Suprapubic skin (tissue), 4 donors: ENCODE measurements at regions not wholly inside any gene's neighbourhood (a gene's known extent, or its start where the extent isn't known, plus 50 kb on each side); places are given as distances from the start of the nearest gene placed in this dataset.
"Not testable (repeated sequence)": the region's sequence is repeated elsewhere in the genome, so short reads cannot be mapped to it uniquely, and the experiment has no call there.

Experiments
- DNase-seq, 2 donors: peaks; one replicate each; pipeline ENCODE4 v3.0.0-alpha.2; 2019; ENCODE audit warnings: low spot score in 2 of 2
- H3K27ac ChIP-seq: fragments of 200-600 bp; sonication (generic); one replicate; pipeline ENCODE4 v1.5.1; 2019
- H3K27me3 ChIP-seq: fragments of 200-600 bp; sonication (generic); one replicate; pipeline ENCODE4 v1.5.1; 2019
- H3K36me3 ChIP-seq: fragments of 200-600 bp; sonication (generic); one replicate; pipeline ENCODE4 v1.5.1; 2019
- H3K4me1 ChIP-seq: fragments of 200-600 bp; sonication (generic); one replicate; pipeline ENCODE4 v1.5.1; 2019
- H3K4me3 ChIP-seq: fragments of 200-600 bp; sonication (generic); one replicate; pipeline ENCODE4 v1.5.1; 2019; ENCODE audit warnings: mild to moderate bottlenecking
- H3K9me3 ChIP-seq: fragments of 200-600 bp; sonication (generic); one replicate; pipeline ENCODE4 v1.5.1; 2019
- CTCF ChIP-seq, 2 donors: fragments of 200-600 bp in 1 of 2; fragments of 450-650 bp in 1 of 2; sonication (generic) in 1 of 2; IDR thresholded peaks; one replicate each; pipeline ENCODE4 v1.5.1; 2016 to 2019; ENCODE audit warnings: antibody characterized with exemption in 2 of 2, mild to moderate bottlenecking in 1 of 2, moderate library complexity in 1 of 2
- EP300 ChIP-seq: sonication (generic); formaldehyde crosslinking; IDR thresholded peaks from one replicate; pipeline ENCODE4 v1.6.1; 2017; ENCODE audit warnings: antibody characterized with exemption
- POLR2A ChIP-seq, 2 donors: fragments of 450-650 bp; IDR thresholded peaks; one replicate each; pipeline ENCODE4 v1.6.1; 2017; ENCODE audit warnings: antibody characterized with exemption in 2 of 2, mild to moderate bottlenecking in 2 of 2, moderate library complexity in 2 of 2
- POLR2AphosphoS5 ChIP-seq, 3 donors: sonication (generic); formaldehyde crosslinking; IDR thresholded peaks; one replicate each; pipeline ENCODE4 v1.6.1; 2017; ENCODE audit warnings: antibody characterized with exemption in 3 of 3
- WGBS: methylation state at CpG from one replicate; pipeline ENCODE4 v1.1.5; 2018; 5-methylcytosine and 5-hydroxymethylcytosine counted together

- Histone ChIP-seq H3K27ac (no peak overlapping the region), H3K27me3 (no peaks in the 10 kb centered on the region), H3K4me1 (no peaks in the 10 kb centered on the region), H3K9me3 (no peaks in the 10 kb centered on the region), H3K4me3 (no peak overlapping the region), H3K36me3 (no peaks in the 10 kb centered on the region)
- no peak for DNase-seq
- TF ChIP-seq CTCF (IDR thresholded peaks at IDR 0.05) (no peak), EP300 (no peak), POLR2A (IDR thresholded peaks at IDR 0.05) (no peak), POLR2AphosphoS5 (IDR thresholded peaks at IDR 0.05) (no peak)
- WGBS = 93% methylated on average over 6 of the region's 6 CpGs
Observed at GRCh38 chr9:85872463-85872862, 68.5 kb upstream of the NAA35 start.

- no peak for TF ChIP-seq POLR2A (IDR thresholded peaks at IDR 0.05)
- no peak for TF ChIP-seq EP300
- no peak for TF ChIP-seq POLR2AphosphoS5 (IDR thresholded peaks at IDR 0.05)
- TF ChIP-seq CTCF (IDR thresholded peaks at IDR 0.05) = no peak
- Histone ChIP-seq H3K27ac (no peak overlapping the region), H3K9me3 (no peaks in the 10 kb centered on the region), H3K4me1 (no peaks in the 10 kb centered on the region), H3K4me3 (no peak overlapping the region), H3K27me3 (no peaks in the 10 kb centered on the region), H3K36me3 (no peaks in the 10 kb centered on the region)
- no peak for DNase-seq
Observed at GRCh38 chr9:85876628-85877027, 64.3 kb upstream of the NAA35 start.

DNA sequence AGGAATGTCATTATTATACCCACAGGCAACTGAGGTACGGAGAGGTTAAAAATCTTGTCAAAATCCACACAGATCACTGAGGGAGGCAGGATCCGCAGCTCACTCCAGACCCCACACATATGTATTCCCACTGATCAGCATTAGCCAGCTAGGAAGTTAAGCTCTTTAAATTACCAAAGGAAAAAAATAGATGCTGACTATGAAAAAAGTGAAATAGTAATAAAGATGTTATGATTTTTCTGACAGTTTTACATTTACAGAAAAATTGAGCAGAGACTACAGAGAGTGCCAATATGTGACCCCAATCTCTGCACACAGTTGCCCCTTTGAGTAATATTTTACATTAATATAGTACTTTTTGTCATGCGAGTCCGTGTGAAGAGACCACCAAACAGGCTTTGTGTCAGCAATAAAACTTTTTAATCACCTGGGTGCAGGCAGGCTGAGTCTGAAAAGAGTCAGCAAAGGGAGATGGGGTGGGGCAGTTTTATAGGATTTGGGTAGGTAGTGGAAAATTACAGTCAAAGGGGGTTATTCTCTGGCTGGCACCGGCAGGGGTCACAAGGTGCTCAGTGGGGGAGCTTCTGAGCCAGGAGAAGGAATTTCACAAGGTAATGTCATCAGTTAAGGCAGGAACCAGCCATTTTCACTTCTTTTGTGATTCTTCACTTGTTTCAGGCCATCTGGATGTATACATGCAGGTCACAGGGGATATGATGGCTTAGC is 61.9 kb upstream of the NAA35 start:
- not testable (repeated sequence) for H3K27me3 ChIP-seq, H3K9me3 ChIP-seq, H3K4me1 ChIP-seq, H3K27ac ChIP-seq, DNase-seq, H3K4me3 ChIP-seq
- H3K36me3 ChIP-seq = peaks cover 11% of the 10 kb centered on the region
- 64% methylated on average over 5 of the region's 5 CpGs for WGBS

- H3K4me1 ChIP-seq, H3K4me3 ChIP-seq, DNase-seq, H3K27me3 ChIP-seq, H3K9me3 ChIP-seq, H3K27ac ChIP-seq: not testable (repeated sequence)
- 63% methylated on average over 3 of the region's 3 CpGs for WGBS
- peaks cover 11% of the 10 kb centered on the region for H3K36me3 ChIP-seq
Observed at GRCh38 chr9:85880507-85880906, 60.4 kb upstream of the NAA35 start.

DNA sequence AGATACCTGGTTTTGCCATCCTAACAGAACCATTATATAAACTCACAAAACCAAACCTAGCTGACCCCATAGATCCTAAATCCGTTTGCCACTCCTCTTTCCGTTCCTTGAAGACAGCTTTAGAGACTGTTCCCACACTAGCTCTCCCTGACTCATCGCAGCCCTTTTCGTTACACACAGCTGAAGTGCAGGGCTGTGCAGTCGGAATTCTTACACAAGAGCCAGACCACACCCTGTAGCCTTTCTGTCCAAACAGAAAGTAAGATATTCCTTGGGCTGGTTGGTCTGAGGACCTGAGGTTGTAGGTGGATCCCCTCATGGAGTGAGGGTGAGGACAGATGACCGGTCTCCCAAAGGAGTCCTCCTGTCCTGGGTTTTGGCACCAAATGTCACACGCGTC is 56.7 kb upstream of the NAA35 start:
- 95% methylated on average over 8 of the region's 8 CpGs for WGBS

DNA sequence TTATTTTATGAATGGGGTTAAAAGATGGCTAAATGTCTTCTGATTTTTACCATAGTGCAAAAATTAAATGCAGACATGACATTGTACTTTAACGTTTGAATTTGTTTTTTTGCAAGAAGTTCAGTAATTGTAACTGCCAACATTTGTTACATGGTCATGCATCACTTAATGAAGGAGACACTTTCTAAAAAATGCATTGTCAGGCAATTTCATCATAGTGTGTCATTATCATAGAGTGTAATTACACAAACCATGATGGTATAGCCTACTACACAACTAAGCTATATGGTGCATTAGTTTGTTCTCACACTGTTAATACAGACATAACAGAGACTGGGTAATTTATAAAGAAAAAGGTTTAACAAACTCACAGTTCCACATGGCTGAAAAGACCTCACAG is 50.0 kb upstream of the NAA35 start:
- whole genome bisulfite sequencing = 74% methylated on average over 1 of the region's 1 CpG
- Histone ChIP-seq H3K4me1 (no peaks in the 10 kb centered on the region), H3K27ac (no peak overlapping the region), H3K9me3 (no peaks in the 10 kb centered on the region), H3K36me3 (no peaks in the 10 kb centered on the region), H3K27me3 (no peaks in the 10 kb centered on the region), H3K4me3 (no peak overlapping the region)
- TF ChIP-seq POLR2A (IDR thresholded peaks at IDR 0.05) (no peak), POLR2AphosphoS5 (IDR thresholded peaks at IDR 0.05) (no peak)
- no peak for DNase-seq

More for the DNA sequence above, 56.7 kb upstream of the NAA35 start:
- Histone ChIP-seq H3K27ac (no peak overlapping the region), H3K4me1 (no peaks in the 10 kb centered on the region), H3K4me3 (no peak overlapping the region), H3K36me3 (peaks cover 11% of the 10 kb centered on the region), H3K9me3 (no peaks in the 10 kb centered on the region), H3K27me3 (no peaks in the 10 kb centered on the region)
- DNase-seq = no peak
- TF ChIP-seq POLR2A (IDR thresholded peaks at IDR 0.05) = no peak
- TF ChIP-seq POLR2AphosphoS5 (IDR thresholded peaks at IDR 0.05) = no peak
- no peak for TF ChIP-seq CTCF (IDR thresholded peaks at IDR 0.05)
- no peak for TF ChIP-seq EP300
